ENCODE measurements at regions not wholly inside any gene's neighbourhood (a gene's known extent, or its start where the extent isn't known, plus 50 kb on each side); places are given as distances from the start of the nearest gene placed in this dataset.

DNA sequence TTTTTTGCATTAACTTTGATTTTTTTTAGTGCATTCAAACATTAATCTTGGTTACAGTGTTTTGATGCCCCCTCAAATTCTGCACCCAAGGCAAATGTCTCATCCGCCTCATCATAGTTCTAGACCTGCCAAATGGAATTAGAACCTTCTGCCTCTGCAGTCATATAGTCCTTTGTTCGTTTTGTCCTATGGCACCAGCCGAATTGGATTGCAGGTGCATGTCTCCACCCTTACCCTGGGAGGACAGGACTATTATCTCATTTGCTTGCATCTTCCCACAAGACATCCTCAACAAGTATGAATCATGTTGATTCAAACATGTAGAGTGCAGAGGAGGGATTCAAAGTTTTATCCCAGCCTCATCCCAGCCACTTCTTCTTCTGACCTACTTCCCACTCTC is 579.1 kb downstream of the VRK1 start:
- WGBS, 2 donors = 85 to 90% methylated on average over 3 of the region's 3 CpGs
- no peaks in the 10 kb centered on the region for H3K4me1 ChIP-seq (ENCODE audit: control insufficient read depth in 5 of 5, insufficient read depth in 5 of 5, low read length in 5 of 5)
- H3K9ac ChIP-seq (ENCODE audit: insufficient read depth in 1 of 2, low read length in 2 of 2) = no peak overlapping the region
- H3K27me3 ChIP-seq (ENCODE audit: control insufficient read depth in 3 of 3, insufficient read depth in 3 of 3, low read length in 2 of 3) = peaks cover 0 to 11% (median 0%) of the 10 kb centered on the region in 3 donors
- no peak for DNase-seq
- H3K9me3 ChIP-seq (ENCODE audit: control insufficient read depth in 4 of 4, insufficient read depth in 3 of 4, low read length in 3 of 4) = peaks cover 0 to 8% (median 0%) of the 10 kb centered on the region in 4 donors
- no peak overlapping the region for H3K27ac ChIP-seq (ENCODE audit: low read depth in 1 of 2, low read length in 1 of 2)
- no peaks in the 10 kb centered on the region for H3K36me3 ChIP-seq (ENCODE audit: control insufficient read depth in 4 of 4, insufficient read depth in 4 of 4, low read length in 4 of 4)
- TF ChIP-seq CTCF (IDR thresholded peaks at IDR 0.05; ENCODE audit: control extremely low read depth, extremely low read depth) = no peak
- ATAC-seq (ENCODE audit: insufficient read depth, low FRiP score) = no peak
- H3K4me3 ChIP-seq = no peak overlapping the region

- no peak for TF ChIP-seq CTCF (IDR thresholded peaks at IDR 0.05; ENCODE audit: control extremely low read depth, extremely low read depth)
- no peak overlapping the region for H3K9ac ChIP-seq (ENCODE audit: insufficient read depth in 1 of 2, low read length in 2 of 2)
- H3K36me3 ChIP-seq (ENCODE audit: control insufficient read depth in 4 of 4, insufficient read depth in 4 of 4, low read length in 4 of 4) = no peaks in the 10 kb centered on the region
- WGBS, 2 donors = 43 to 80% methylated on average over 5 of the region's 5 CpGs
- H3K9me3 ChIP-seq (ENCODE audit: control insufficient read depth in 4 of 4, insufficient read depth in 3 of 4, low read length in 3 of 4) = peaks cover 0 to 7% (median 0%) of the 10 kb centered on the region in 4 donors
- no peaks in the 10 kb centered on the region for H3K4me1 ChIP-seq (ENCODE audit: control insufficient read depth in 5 of 5, insufficient read depth in 5 of 5, low read length in 5 of 5)
- no peak overlapping the region for H3K27ac ChIP-seq (ENCODE audit: low read depth in 1 of 2, low read length in 1 of 2)
- no peak overlapping the region for H3K4me3 ChIP-seq
- ATAC-seq (ENCODE audit: insufficient read depth, low FRiP score) = no peak
- peaks cover 0 to 11% (median 0%) of the 10 kb centered on the region in 3 donors for H3K27me3 ChIP-seq (ENCODE audit: control insufficient read depth in 3 of 3, insufficient read depth in 3 of 3, low read length in 2 of 3)
- DNase-seq = no peak
Measured at GRCh38 chr14:97377550-97377949, 580.4 kb downstream of the VRK1 start.

DNA sequence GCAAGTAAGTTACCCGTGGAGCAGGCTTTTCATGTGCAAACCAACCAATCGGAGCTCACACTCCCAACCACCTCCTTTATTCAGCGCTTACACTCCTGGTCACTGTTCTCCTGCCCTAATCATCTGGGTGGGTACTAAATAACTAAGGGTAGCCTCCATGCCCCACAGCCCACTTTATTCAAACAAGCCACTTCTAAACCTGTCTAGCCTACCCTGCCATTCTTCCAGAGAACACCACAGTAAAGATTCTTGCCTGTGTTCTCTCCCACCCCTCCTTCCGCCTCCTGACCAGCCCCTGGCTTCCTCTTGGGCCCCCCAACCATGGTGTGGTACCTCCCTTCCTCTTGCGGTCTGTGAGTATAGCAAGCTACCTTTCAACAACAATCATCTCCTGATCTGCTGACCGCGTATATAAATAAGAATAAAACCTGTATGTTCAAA is 581.9 kb downstream of the VRK1 start:
- Histone ChIP-seq H3K9ac (ENCODE audit: insufficient read depth in 1 of 2, low read length in 2 of 2) (no peak overlapping the region), H3K27ac (ENCODE audit: low read depth in 1 of 2, low read length in 1 of 2) (no peak overlapping the region), H3K27me3 (ENCODE audit: control insufficient read depth in 3 of 3, insufficient read depth in 3 of 3, low read length in 2 of 3) (peaks cover 0 to 11% (median 0%) of the 10 kb centered on the region in 3 donors), H3K4me1 (ENCODE audit: control insufficient read depth in 5 of 5, insufficient read depth in 5 of 5, low read length in 5 of 5) (no peaks in the 10 kb centered on the region), H3K9me3 (ENCODE audit: control insufficient read depth in 4 of 4, insufficient read depth in 3 of 4, low read length in 3 of 4) (peaks cover 0 to 8% (median 0%) of the 10 kb centered on the region in 4 donors), H3K4me3 (no peak overlapping the region), H3K36me3 (ENCODE audit: control insufficient read depth in 4 of 4, insufficient read depth in 4 of 4, low read length in 4 of 4) (no peaks in the 10 kb centered on the region)
- DNase-seq (peak in 1 of 3 donors; percentile 22), ATAC-seq (ENCODE audit: insufficient read depth, low FRiP score) (no peak)
- no peak for TF ChIP-seq CTCF (IDR thresholded peaks at IDR 0.05; ENCODE audit: control extremely low read depth, extremely low read depth)
- WGBS, 2 donors = 18 to 26% methylated on average over 7 of the region's 7 CpGs

DNA sequence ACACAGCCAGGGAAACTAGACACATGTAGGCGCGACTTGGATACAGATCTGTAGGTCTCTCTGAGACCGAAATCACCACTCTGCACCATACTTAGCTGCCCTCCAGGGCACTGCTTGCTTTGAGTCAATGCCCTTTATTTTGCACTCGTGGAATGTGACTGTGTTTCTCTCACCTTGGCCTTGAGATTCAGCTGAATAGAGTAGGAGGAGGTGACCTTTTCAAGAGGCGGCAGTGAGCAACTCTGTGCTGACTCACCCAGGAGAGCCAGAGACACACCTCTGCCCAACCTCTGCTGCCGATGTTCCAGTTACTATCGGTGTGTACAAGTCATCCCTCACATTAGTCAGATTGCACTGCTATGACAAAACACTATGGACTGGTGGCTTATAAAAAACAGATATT is 583.4 kb downstream of the VRK1 start:
- WGBS, 2 donors = 85 to 93% methylated on average over 7 of the region's 7 CpGs
- no peak overlapping the region for H3K9ac ChIP-seq (ENCODE audit: insufficient read depth in 1 of 2, low read length in 2 of 2)
- ATAC-seq (ENCODE audit: insufficient read depth, low FRiP score) = no peak

More for the DNA sequence above, 583.4 kb downstream of the VRK1 start:
- Histone ChIP-seq H3K36me3 (ENCODE audit: control insufficient read depth in 4 of 4, insufficient read depth in 4 of 4, low read length in 4 of 4) (no peaks in the 10 kb centered on the region), H3K27me3 (ENCODE audit: control insufficient read depth in 3 of 3, insufficient read depth in 3 of 3, low read length in 2 of 3) (peaks cover 0 to 11% (median 0%) of the 10 kb centered on the region in 3 donors), H3K4me3 (no peak overlapping the region), H3K9me3 (ENCODE audit: control insufficient read depth in 4 of 4, insufficient read depth in 3 of 4, low read length in 3 of 4) (peaks cover 0 to 8% (median 0%) of the 10 kb centered on the region in 4 donors), H3K4me1 (ENCODE audit: control insufficient read depth in 5 of 5, insufficient read depth in 5 of 5, low read length in 5 of 5) (no peaks in the 10 kb centered on the region), H3K27ac (ENCODE audit: low read depth in 1 of 2, low read length in 1 of 2) (no peak overlapping the region)
- no peak for TF ChIP-seq CTCF (IDR thresholded peaks at IDR 0.05; ENCODE audit: control extremely low read depth, extremely low read depth)
- DNase-seq = no peak

Measured in lung (tissue), 11 donors.